GM12891 (cell line): ENCODE measurements at regions not wholly inside any gene's neighbourhood (a gene's known extent, or its start where the extent isn't known, plus 50 kb on each side); places are given as distances from the start of the nearest gene placed in this dataset.
"Not testable (repeated sequence)": the region's sequence is repeated elsewhere in the genome, so short reads cannot be mapped to it uniquely, and the experiment has no call there.

Experiments used
- POLR2A ChIP-seq: IDR thresholded peaks from 2 replicates; pipeline ENCODE4 v1.6.1; 2011; ENCODE audit warnings: low read depth, low read length, control low read depth
- POLR2AphosphoS5 ChIP-seq: IDR thresholded peaks from 2 replicates; pipeline ENCODE4 v1.6.1; 2011; ENCODE audit warnings: low read depth, low read length, control low read depth

- not testable (repeated sequence) for TF ChIP-seq POLR2AphosphoS5, POLR2A
Measured at GRCh38 chr7:146019041-146020004, 97.3 kb upstream of the CNTNAP2 start.
